DND-41 (cell line): ENCODE measurements at regions not wholly inside any gene's neighbourhood (a gene's known extent, or its start where the extent isn't known, plus 50 kb on each side); places are given as distances from the start of the nearest gene placed in this dataset.

Experiments
- CTCF ChIP-seq: IDR thresholded peaks from 2 replicates; pipeline ENCODE4 v1.5.1; 2012; ENCODE audit warnings: borderline replicate concordance, low read length, moderate library complexity, mild to moderate bottlenecking; ENCODE audit not compliant: poor library complexity, severe bottlenecking; ENCODE audit errors: extremely low read depth
- EZH2 ChIP-seq: IDR thresholded peaks from 3 replicates; pipeline ENCODE4 v1.6.1; 2012; ENCODE audit warnings: borderline replicate concordance, low read depth, mild to moderate bottlenecking, moderate library complexity, low read length, inconsistent platforms; ENCODE audit not compliant: severe bottlenecking

GRCh38 chr1:181143102-181143859 is 54.8 kb downstream of the IER5 start:
- TF ChIP-seq CTCF, result no peak
- no peak for TF ChIP-seq EZH2
